SK-N-SH treated with all-trans-retinoic acid at 6 μM for 48 hours (cell line): ENCODE measurements at regions not wholly inside any gene's neighbourhood (a gene's known extent, or its start where the extent isn't known, plus 50 kb on each side); places are given as distances from the start of the nearest gene placed in this dataset.
"Not testable (repeated sequence)": the region's sequence is repeated elsewhere in the genome, so short reads cannot be mapped to it uniquely, and the experiment has no call there.

Experiments used
- ATAC-seq: fragments of 200-7000 bp; cut with Tn5 transposase; 3 replicates; pipeline ENCODE4 v1.9.1; 2020; ENCODE audit warnings: mild to moderate bottlenecking, moderate library complexity
- ARNTL ChIP-seq: fragments of 450-650 bp; formaldehyde crosslinking; IDR thresholded peaks from 2 replicates; pipeline ENCODE4 v1.5.0; 2020; ENCODE audit warnings: low read depth, mild to moderate bottlenecking, moderate library complexity, borderline replicate concordance
- BACH2 ChIP-seq: fragments of 250-450 bp; sonication (Bioruptor Pico); IDR thresholded peaks from 2 replicates; pipeline ENCODE4 v1.9.0; 2021; ENCODE audit warnings: mild to moderate bottlenecking, borderline replicate concordance
- GLIS3 ChIP-seq: fragments of 250-450 bp; sonication (Bioruptor Pico); IDR thresholded peaks from 2 replicates; pipeline ENCODE4 v1.5.0; 2020; ENCODE audit warnings: mild to moderate bottlenecking, moderate library complexity
- OSR1 ChIP-seq: fragments of 250-450 bp; sonication (Bioruptor Pico); IDR thresholded peaks from 2 replicates; pipeline ENCODE4 v1.8.0; 2022; ENCODE audit warnings: moderate library complexity, mild to moderate bottlenecking, inconsistent platforms
- POU6F1 ChIP-seq: fragments of 250-450 bp; sonication (Bioruptor Pico); IDR thresholded peaks from 2 replicates; pipeline ENCODE4 v1.8.0; 2021; ENCODE audit warnings: low read depth, mild to moderate bottlenecking, moderate library complexity, borderline replicate concordance
- PPARA ChIP-seq: fragments of 250-450 bp; sonication (Bioruptor Pico); IDR thresholded peaks from 2 replicates; pipeline ENCODE4 v1.5.0; 2020; ENCODE audit warnings: mild to moderate bottlenecking, borderline replicate concordance
- RARB ChIP-seq: fragments of 250-450 bp; sonication (Bioruptor Pico); IDR thresholded peaks from 2 replicates; pipeline ENCODE4 v1.8.0; 2021; ENCODE audit warnings: mild to moderate bottlenecking, moderate library complexity
- SNAI2 ChIP-seq: fragments of 250-450 bp; sonication (Bioruptor Pico); IDR thresholded peaks from 2 replicates; pipeline ENCODE4 v1.5.0; 2020; ENCODE audit warnings: mild to moderate bottlenecking, moderate library complexity
- TCF4 ChIP-seq: fragments of 250-450 bp; sonication (Bioruptor Pico); IDR thresholded peaks from 2 replicates; pipeline ENCODE4 v1.8.0; 2021; ENCODE audit warnings: mild to moderate bottlenecking, moderate library complexity, borderline replicate concordance
- TOX ChIP-seq: fragments of 250-450 bp; sonication (Bioruptor Pico); IDR thresholded peaks from 2 replicates; pipeline ENCODE4 v1.8.0; 2021; ENCODE audit warnings: mild to moderate bottlenecking, moderate library complexity, borderline replicate concordance
- TSHZ2 ChIP-seq: fragments of 250-450 bp; sonication (Bioruptor Pico); IDR thresholded peaks from 2 replicates; pipeline ENCODE4 v1.5.0; 2020; ENCODE audit warnings: mild to moderate bottlenecking, moderate library complexity
- ZC3H10 ChIP-seq: fragments of 250-450 bp; sonication (Bioruptor Pico); IDR thresholded peaks from 2 replicates; pipeline ENCODE4 v1.5.1; 2021; ENCODE audit warnings: mild to moderate bottlenecking, moderate library complexity
- ZFP3 ChIP-seq: fragments of 250-450 bp; sonication (Bioruptor Pico); IDR thresholded peaks from 2 replicates; pipeline ENCODE4 v1.5.0; 2020; ENCODE audit warnings: mild to moderate bottlenecking, moderate library complexity
- ZFP30 ChIP-seq: fragments of 450-650 bp; formaldehyde crosslinking; IDR thresholded peaks from 2 replicates; pipeline ENCODE4 v1.5.0; 2022; ENCODE audit warnings: mild to moderate bottlenecking, moderate library complexity
- ZNF565 ChIP-seq: fragments of 450-650 bp; formaldehyde crosslinking; conservative IDR thresholded peaks from 2 replicates; pipeline ENCODE4 v1.5.0; 2020; ENCODE audit warnings: low read depth, mild to moderate bottlenecking, moderate library complexity
- ZNF8 ChIP-seq: fragments of 450-650 bp; formaldehyde crosslinking; IDR thresholded peaks from 2 replicates; pipeline ENCODE4 v1.5.0; 2020; ENCODE audit warnings: mild to moderate bottlenecking, moderate library complexity
- TF ChIP-seq, protein P1 (sequence below): fragments of 250-450 bp; sonication (Bioruptor Pico); IDR thresholded peaks from 2 replicates; pipeline ENCODE4 v1.5.1; 2021; ENCODE audit warnings: mild to moderate bottlenecking, moderate library complexity
- TF ChIP-seq, protein P2 (sequence below): fragments of 250-450 bp; sonication (Bioruptor Pico); IDR thresholded peaks from 2 replicates; pipeline ENCODE4 v1.5.1; 2020; ENCODE audit warnings: low read depth, mild to moderate bottlenecking, moderate library complexity
- TF ChIP-seq, protein P3 (sequence below): fragments of 250-450 bp; sonication (Bioruptor Pico); IDR thresholded peaks from 2 replicates; pipeline ENCODE4 v1.8.0; 2020; ENCODE audit warnings: mild to moderate bottlenecking, moderate library complexity, borderline replicate concordance

- TF ChIP-seq TOX (CRISPR knock-in tag) (no peak), POU6F1 (no peak)
- TF ChIP-seq, all 23 proteins: peak for 0
Measured at GRCh38 chr2:193072647-193073046, 877.9 kb upstream of the TMEFF2 start (continued).

DNA sequence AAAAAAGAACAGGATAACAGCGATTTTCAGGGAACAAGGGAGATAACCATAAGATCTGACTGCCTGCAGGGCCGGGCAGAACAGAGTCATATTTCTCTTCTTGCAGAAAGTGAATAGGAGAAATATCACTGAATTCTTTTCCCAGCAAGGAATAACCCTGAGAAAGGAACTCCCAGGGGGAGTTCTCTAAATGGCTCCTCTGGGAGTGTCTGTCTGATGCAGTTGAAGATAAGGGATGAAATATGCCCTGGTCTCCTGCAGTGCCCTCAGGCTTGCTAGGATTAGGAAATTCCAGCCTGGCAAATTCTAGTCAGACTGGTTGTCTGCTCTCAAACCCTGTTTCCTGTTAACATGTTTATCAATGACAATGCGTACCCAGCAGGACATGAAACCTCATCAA is 830.8 kb upstream of the TMEFF2 start:
- not testable (repeated sequence) for ATAC-seq

- no peak for ATAC-seq
- TF ChIP-seq ZNF8 (CRISPR knock-in tag) (no peak), TSHZ2 (CRISPR knock-in tag) (no peak), ZC3H10 (CRISPR knock-in tag) (no peak), ZFP30 (no peak)
Measured at GRCh38 chr2:193024791-193025190, 830.1 kb upstream of the TMEFF2 start.

DNA sequence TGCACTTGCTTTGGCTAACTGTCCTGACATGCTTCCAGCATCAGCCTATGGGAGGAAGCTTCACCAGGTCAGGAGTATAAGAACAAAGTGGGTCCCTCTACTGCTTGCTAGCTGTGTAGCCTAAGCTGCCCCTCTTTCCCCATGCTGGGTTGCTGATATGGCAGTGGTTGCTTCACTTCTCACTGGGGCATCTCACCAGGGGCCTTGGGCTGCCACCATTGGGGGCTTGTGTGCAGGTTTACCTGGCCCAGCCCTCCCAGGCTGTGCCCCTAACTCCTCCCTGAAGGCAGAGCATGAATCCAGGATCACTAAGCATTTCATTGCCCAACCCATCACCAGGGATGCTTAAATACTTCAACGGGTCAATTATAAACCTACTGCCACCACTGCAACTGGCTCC is 817.1 kb upstream of the TMEFF2 start:
- TF ChIP-seq ZFP3 (no peak), SNAI2 (CRISPR knock-in tag) (no peak), TSHZ2 (CRISPR knock-in tag) (no peak), TOX (CRISPR knock-in tag) (no peak), GLIS3 (CRISPR knock-in tag) (no peak), ZNF8 (CRISPR knock-in tag) (no peak), ARNTL (CRISPR knock-in tag) (no peak), OSR1 (CRISPR knock-in tag) (no peak), ZFP30 (no peak), PPARA (CRISPR knock-in tag) (no peak), POU6F1 (no peak), ZC3H10 (CRISPR knock-in tag) (no peak), TCF4 (CRISPR knock-in tag) (no peak), RARB (CRISPR knock-in tag) (no peak), BACH2 (CRISPR knock-in tag) (no peak), ZNF565 (CRISPR knock-in tag) (no peak)
- TF ChIP-seq, protein P1, sequence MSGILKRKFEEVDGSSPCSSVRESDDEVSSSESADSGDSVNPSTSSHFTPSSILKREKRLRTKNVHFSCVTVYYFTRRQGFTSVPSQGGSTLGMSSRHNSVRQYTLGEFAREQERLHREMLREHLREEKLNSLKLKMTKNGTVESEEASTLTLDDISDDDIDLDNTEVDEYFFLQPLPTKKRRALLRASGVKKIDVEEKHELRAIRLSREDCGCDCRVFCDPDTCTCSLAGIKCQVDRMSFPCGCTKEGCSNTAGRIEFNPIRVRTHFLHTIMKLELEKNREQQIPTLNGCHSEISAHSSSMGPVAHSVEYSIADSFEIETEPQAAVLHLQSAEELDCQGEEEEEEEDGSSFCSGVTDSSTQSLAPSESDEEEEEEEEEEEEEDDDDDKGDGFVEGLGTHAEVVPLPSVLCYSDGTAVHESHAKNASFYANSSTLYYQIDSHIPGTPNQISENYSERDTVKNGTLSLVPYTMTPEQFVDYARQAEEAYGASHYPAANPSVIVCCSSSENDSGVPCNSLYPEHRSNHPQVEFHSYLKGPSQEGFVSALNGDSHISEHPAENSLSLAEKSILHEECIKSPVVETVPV = no peak
- TF ChIP-seq, protein P2, sequence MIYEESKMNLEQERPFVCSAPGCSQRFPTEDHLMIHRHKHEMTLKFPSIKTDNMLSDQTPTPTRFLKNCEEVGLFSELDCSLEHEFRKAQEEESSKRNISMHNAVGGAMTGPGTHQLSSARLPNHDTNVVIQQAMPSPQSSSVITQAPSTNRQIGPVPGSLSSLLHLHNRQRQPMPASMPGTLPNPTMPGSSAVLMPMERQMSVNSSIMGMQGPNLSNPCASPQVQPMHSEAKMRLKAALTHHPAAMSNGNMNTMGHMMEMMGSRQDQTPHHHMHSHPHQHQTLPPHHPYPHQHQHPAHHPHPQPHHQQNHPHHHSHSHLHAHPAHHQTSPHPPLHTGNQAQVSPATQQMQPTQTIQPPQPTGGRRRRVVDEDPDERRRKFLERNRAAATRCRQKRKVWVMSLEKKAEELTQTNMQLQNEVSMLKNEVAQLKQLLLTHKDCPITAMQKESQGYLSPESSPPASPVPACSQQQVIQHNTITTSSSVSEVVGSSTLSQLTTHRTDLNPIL = no peak
- TF ChIP-seq, protein P3, sequence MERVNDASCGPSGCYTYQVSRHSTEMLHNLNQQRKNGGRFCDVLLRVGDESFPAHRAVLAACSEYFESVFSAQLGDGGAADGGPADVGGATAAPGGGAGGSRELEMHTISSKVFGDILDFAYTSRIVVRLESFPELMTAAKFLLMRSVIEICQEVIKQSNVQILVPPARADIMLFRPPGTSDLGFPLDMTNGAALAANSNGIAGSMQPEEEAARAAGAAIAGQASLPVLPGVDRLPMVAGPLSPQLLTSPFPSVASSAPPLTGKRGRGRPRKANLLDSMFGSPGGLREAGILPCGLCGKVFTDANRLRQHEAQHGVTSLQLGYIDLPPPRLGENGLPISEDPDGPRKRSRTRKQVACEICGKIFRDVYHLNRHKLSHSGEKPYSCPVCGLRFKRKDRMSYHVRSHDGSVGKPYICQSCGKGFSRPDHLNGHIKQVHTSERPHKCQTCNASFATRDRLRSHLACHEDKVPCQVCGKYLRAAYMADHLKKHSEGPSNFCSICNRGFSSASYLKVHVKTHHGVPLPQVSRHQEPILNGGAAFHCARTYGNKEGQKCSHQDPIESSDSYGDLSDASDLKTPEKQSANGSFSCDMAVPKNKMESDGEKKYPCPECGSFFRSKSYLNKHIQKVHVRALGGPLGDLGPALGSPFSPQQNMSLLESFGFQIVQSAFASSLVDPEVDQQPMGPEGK (CRISPR knock-in tag) = no peak
- ATAC-seq = no peak
